ENCODE measurements at regions not wholly inside any gene's neighbourhood (a gene's known extent, or its start where the extent isn't known, plus 50 kb on each side); places are given as distances from the start of the nearest gene placed in this dataset.
"Not testable (repeated sequence)": the region's sequence is repeated elsewhere in the genome, so short reads cannot be mapped to it uniquely, and the experiment has no call there.

GRCh38 chr5:158039441-158039840, 180.5 kb upstream of the CLINT1 start:
- no peaks in the 10 kb centered on the region for H3K27me3 ChIP-seq (ENCODE audit: control insufficient read depth, insufficient read depth, low read length, poor library complexity, severe bottlenecking)
- peaks cover 9% of the 10 kb centered on the region for H3K9me3 ChIP-seq (ENCODE audit: control insufficient read depth, low read length)
- no peak overlapping the region for H3K4me3 ChIP-seq (ENCODE audit: insufficient read depth, low read depth, low read length)
- no peaks in the 10 kb centered on the region for H3K4me1 ChIP-seq (ENCODE audit: control insufficient read depth, insufficient read depth, low read length)
- WGBS, 2 experiments = 45 to 56% methylated on average over 1 of the region's 1 CpG
- no peak overlapping the region for H3K27ac ChIP-seq (ENCODE audit: insufficient read depth, low read depth, low read length, poor library complexity, severe bottlenecking)
- H3K36me3 ChIP-seq (ENCODE audit: control insufficient read depth, insufficient read depth, low read length) = no peaks in the 10 kb centered on the region

GRCh38 chr5:158036983-158037595, 178.1 kb upstream of the CLINT1 start:
- H3K27ac ChIP-seq (ENCODE audit: insufficient read depth, low read depth, low read length, poor library complexity, severe bottlenecking); H3K4me1 ChIP-seq (ENCODE audit: control insufficient read depth, insufficient read depth, low read length); H3K27me3 ChIP-seq (ENCODE audit: control insufficient read depth, insufficient read depth, low read length, poor library complexity, severe bottlenecking); H3K4me3 ChIP-seq (ENCODE audit: insufficient read depth, low read depth, low read length); H3K36me3 ChIP-seq (ENCODE audit: control insufficient read depth, insufficient read depth, low read length); H3K9me3 ChIP-seq (ENCODE audit: control insufficient read depth, low read length): not testable (repeated sequence)
- WGBS, 2 experiments = 96% methylated on average over 25 to 31 of the region's 31 CpGs

GRCh38 chr5:158034586-158034985, 175.6 kb upstream of the CLINT1 start:
- not testable (repeated sequence) for H3K36me3 ChIP-seq (ENCODE audit: control insufficient read depth, insufficient read depth, low read length); H3K9me3 ChIP-seq (ENCODE audit: control insufficient read depth, low read length); H3K27ac ChIP-seq (ENCODE audit: insufficient read depth, low read depth, low read length, poor library complexity, severe bottlenecking); H3K27me3 ChIP-seq (ENCODE audit: control insufficient read depth, insufficient read depth, low read length, poor library complexity, severe bottlenecking); H3K4me1 ChIP-seq (ENCODE audit: control insufficient read depth, insufficient read depth, low read length); H3K4me3 ChIP-seq (ENCODE audit: insufficient read depth, low read depth, low read length)
- WGBS, 2 experiments = 91 to 92% methylated on average over 6 of the region's 6 CpGs

- peaks cover 10% of the 10 kb centered on the region for H3K9me3 ChIP-seq (ENCODE audit: control insufficient read depth, low read length)
These were observed 174.8 kb upstream of the CLINT1 start for GRCh38 chr5:158033724-158034123.

GRCh38 chr5:158033076-158033475, 174.1 kb upstream of the CLINT1 start:
- no peaks in the 10 kb centered on the region for H3K4me1 ChIP-seq (ENCODE audit: control insufficient read depth, insufficient read depth, low read length)
- H3K9me3 ChIP-seq (ENCODE audit: control insufficient read depth, low read length) = peaks cover 10% of the 10 kb centered on the region
- H3K27me3 ChIP-seq (ENCODE audit: control insufficient read depth, insufficient read depth, low read length, poor library complexity, severe bottlenecking) = no peaks in the 10 kb centered on the region
- H3K36me3 ChIP-seq (ENCODE audit: control insufficient read depth, insufficient read depth, low read length) = no peaks in the 10 kb centered on the region
- no peak overlapping the region for H3K4me3 ChIP-seq (ENCODE audit: insufficient read depth, low read depth, low read length)
- WGBS, 2 experiments = 92 to 94% methylated on average over 5 of the region's 5 CpGs
- no peak overlapping the region for H3K27ac ChIP-seq (ENCODE audit: insufficient read depth, low read depth, low read length, poor library complexity, severe bottlenecking)

More at GRCh38 chr5:158033724-158034123, 174.8 kb upstream of the CLINT1 start:
- Histone ChIP-seq H3K27me3 (ENCODE audit: control insufficient read depth, insufficient read depth, low read length, poor library complexity, severe bottlenecking) (no peaks in the 10 kb centered on the region), H3K27ac (ENCODE audit: insufficient read depth, low read depth, low read length, poor library complexity, severe bottlenecking) (no peak overlapping the region), H3K4me3 (ENCODE audit: insufficient read depth, low read depth, low read length) (no peak overlapping the region), H3K4me1 (ENCODE audit: control insufficient read depth, insufficient read depth, low read length) (no peaks in the 10 kb centered on the region), H3K36me3 (ENCODE audit: control insufficient read depth, insufficient read depth, low read length) (no peaks in the 10 kb centered on the region)
- 84 to 95% methylated on average over 1 of the region's 1 CpG for WGBS, 2 experiments

GRCh38 chr5:158032246-158032645, 173.3 kb upstream of the CLINT1 start:
- 82 to 97% methylated on average over 1 of the region's 1 CpG for WGBS, 2 experiments
- H3K36me3 ChIP-seq (ENCODE audit: control insufficient read depth, insufficient read depth, low read length) = no peaks in the 10 kb centered on the region
- no peak overlapping the region for H3K27ac ChIP-seq (ENCODE audit: insufficient read depth, low read depth, low read length, poor library complexity, severe bottlenecking)
- H3K4me1 ChIP-seq (ENCODE audit: control insufficient read depth, insufficient read depth, low read length) = no peaks in the 10 kb centered on the region
- no peak overlapping the region for H3K4me3 ChIP-seq (ENCODE audit: insufficient read depth, low read depth, low read length)
- H3K9me3 ChIP-seq (ENCODE audit: control insufficient read depth, low read length) = peaks cover 10% of the 10 kb centered on the region
- H3K27me3 ChIP-seq (ENCODE audit: control insufficient read depth, insufficient read depth, low read length, poor library complexity, severe bottlenecking) = no peaks in the 10 kb centered on the region

GRCh38 chr5:158027806-158028775, 169.1 kb upstream of the CLINT1 start:
- WGBS, 2 experiments = 69 to 77% methylated on average over 4 to 5 of the region's 5 CpGs
- Histone ChIP-seq H3K27ac (ENCODE audit: insufficient read depth, low read depth, low read length, poor library complexity, severe bottlenecking) (no peak overlapping the region), H3K36me3 (ENCODE audit: control insufficient read depth, insufficient read depth, low read length) (no peaks in the 10 kb centered on the region), H3K27me3 (ENCODE audit: control insufficient read depth, insufficient read depth, low read length, poor library complexity, severe bottlenecking) (no peaks in the 10 kb centered on the region), H3K9me3 (ENCODE audit: control insufficient read depth, low read length) (no peaks in the 10 kb centered on the region), H3K4me1 (ENCODE audit: control insufficient read depth, insufficient read depth, low read length) (peaks cover 3% of the 10 kb centered on the region), H3K4me3 (ENCODE audit: insufficient read depth, low read depth, low read length) (no peak overlapping the region)

- H3K36me3 ChIP-seq (ENCODE audit: control insufficient read depth, insufficient read depth, low read length) = no peaks in the 10 kb centered on the region
- WGBS, 2 experiments = 91 to 96% methylated on average over 4 to 7 of the region's 7 CpGs
- H3K4me3 ChIP-seq (ENCODE audit: insufficient read depth, low read depth, low read length) = no peak overlapping the region
These were observed 167.5 kb upstream of the CLINT1 start for GRCh38 chr5:158026304-158027031.

GRCh38 chr5:158023266-158023665, 164.3 kb upstream of the CLINT1 start:
- Histone ChIP-seq H3K4me1 (ENCODE audit: control insufficient read depth, insufficient read depth, low read length) (peaks cover 8% of the 10 kb centered on the region), H3K27ac (ENCODE audit: insufficient read depth, low read depth, low read length, poor library complexity, severe bottlenecking) (no peak overlapping the region)
- 89 to 94% methylated on average over 7 of the region's 7 CpGs for WGBS, 2 experiments

More at GRCh38 chr5:158026304-158027031, 167.5 kb upstream of the CLINT1 start:
- no peak overlapping the region for H3K27ac ChIP-seq (ENCODE audit: insufficient read depth, low read depth, low read length, poor library complexity, severe bottlenecking)
- no peaks in the 10 kb centered on the region for H3K9me3 ChIP-seq (ENCODE audit: control insufficient read depth, low read length)
- no peaks in the 10 kb centered on the region for H3K27me3 ChIP-seq (ENCODE audit: control insufficient read depth, insufficient read depth, low read length, poor library complexity, severe bottlenecking)
- H3K4me1 ChIP-seq (ENCODE audit: control insufficient read depth, insufficient read depth, low read length) = peaks cover 3% of the 10 kb centered on the region

GRCh38 chr5:158022837-158023236, 163.9 kb upstream of the CLINT1 start:
- peaks cover 11% of the 10 kb centered on the region for H3K4me1 ChIP-seq (ENCODE audit: control insufficient read depth, insufficient read depth, low read length)
- H3K27me3 ChIP-seq (ENCODE audit: control insufficient read depth, insufficient read depth, low read length, poor library complexity, severe bottlenecking) = no peaks in the 10 kb centered on the region
- H3K4me3 ChIP-seq (ENCODE audit: insufficient read depth, low read depth, low read length) = no peak overlapping the region
- no peak overlapping the region for H3K27ac ChIP-seq (ENCODE audit: insufficient read depth, low read depth, low read length, poor library complexity, severe bottlenecking)
- 83 to 98% methylated on average over 6 of the region's 6 CpGs for WGBS, 2 experiments
- no peaks in the 10 kb centered on the region for H3K9me3 ChIP-seq (ENCODE audit: control insufficient read depth, low read length)
- no peaks in the 10 kb centered on the region for H3K36me3 ChIP-seq (ENCODE audit: control insufficient read depth, insufficient read depth, low read length)

More at GRCh38 chr5:158023266-158023665, 164.3 kb upstream of the CLINT1 start:
- Histone ChIP-seq H3K36me3 (ENCODE audit: control insufficient read depth, insufficient read depth, low read length) (no peaks in the 10 kb centered on the region), H3K4me3 (ENCODE audit: insufficient read depth, low read depth, low read length) (no peak overlapping the region), H3K27me3 (ENCODE audit: control insufficient read depth, insufficient read depth, low read length, poor library complexity, severe bottlenecking) (no peaks in the 10 kb centered on the region), H3K9me3 (ENCODE audit: control insufficient read depth, low read length) (no peaks in the 10 kb centered on the region)

All from ectodermal cell (in vitro differentiated cells).